ENCODE measurements at regions not wholly inside any gene's neighbourhood (a gene's known extent, or its start where the extent isn't known, plus 50 kb on each side); places are given as distances from the start of the nearest gene placed in this dataset.

DNA sequence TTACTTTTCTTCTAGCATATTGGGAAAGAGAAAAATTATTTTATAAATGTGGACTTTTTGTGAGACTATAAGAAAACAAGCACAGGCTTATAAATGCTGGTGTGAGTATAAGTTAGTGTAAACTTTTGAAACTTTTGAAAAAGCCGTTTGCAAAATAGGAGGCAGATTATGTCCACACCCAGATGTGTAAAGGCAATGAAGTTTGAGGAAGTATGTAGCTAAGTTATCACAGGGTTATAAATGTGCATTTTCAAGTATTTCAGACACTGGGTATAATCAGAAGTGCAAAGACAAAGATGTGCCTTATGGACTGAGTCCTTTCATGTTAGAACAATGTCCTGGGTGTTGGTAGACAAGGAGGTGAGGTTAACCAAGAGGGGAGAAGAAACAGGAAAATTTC lies 85.5 kb downstream of the ANXA1 start:
- no peak for DNase-seq (ENCODE audit: low read depth in 2 of 2)
- TF ChIP-seq, protein P1, sequence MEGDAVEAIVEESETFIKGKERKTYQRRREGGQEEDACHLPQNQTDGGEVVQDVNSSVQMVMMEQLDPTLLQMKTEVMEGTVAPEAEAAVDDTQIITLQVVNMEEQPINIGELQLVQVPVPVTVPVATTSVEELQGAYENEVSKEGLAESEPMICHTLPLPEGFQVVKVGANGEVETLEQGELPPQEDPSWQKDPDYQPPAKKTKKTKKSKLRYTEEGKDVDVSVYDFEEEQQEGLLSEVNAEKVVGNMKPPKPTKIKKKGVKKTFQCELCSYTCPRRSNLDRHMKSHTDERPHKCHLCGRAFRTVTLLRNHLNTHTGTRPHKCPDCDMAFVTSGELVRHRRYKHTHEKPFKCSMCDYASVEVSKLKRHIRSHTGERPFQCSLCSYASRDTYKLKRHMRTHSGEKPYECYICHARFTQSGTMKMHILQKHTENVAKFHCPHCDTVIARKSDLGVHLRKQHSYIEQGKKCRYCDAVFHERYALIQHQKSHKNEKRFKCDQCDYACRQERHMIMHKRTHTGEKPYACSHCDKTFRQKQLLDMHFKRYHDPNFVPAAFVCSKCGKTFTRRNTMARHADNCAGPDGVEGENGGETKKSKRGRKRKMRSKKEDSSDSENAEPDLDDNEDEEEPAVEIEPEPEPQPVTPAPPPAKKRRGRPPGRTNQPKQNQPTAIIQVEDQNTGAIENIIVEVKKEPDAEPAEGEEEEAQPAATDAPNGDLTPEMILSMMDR (IDR thresholded peaks at IDR 0.05; ENCODE audit: low read depth, low read length): no peak

DNA sequence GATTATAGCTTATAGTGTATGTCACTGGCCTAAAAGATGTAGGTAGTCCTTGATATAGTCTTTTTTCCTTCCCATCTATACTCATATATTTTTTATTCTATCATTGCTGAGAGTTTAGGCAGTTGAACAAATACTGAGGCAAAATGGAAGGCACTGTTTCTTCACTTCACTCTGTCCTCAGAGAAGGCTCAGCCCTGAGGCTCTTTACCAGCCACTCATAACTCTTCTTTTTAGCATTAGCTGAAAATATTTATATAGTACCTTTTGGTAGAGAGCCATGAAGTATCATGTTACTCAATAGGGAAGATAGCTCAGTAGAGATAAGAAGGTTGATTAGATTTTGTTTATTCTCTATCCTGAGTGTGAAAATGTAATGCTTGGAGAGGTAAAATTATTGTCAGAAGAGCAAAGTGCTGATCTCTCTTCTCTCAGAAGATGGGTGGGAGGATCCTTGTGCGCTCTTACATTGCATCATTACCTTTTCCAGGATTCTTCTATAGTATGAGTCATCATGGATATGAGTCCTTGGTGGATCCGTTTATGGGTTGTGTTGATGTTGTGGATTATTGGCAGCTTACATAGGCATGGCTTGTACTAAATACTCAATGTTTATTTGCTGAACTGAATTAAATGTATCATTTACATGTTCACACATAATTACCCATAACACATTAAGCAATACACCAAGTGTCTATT lies 88.1 kb downstream of the ANXA1 start:
- DNase-seq (ENCODE audit: low read depth in 2 of 2): no peak
- TF ChIP-seq, protein P1 (IDR thresholded peaks at IDR 0.05; ENCODE audit: low read depth, low read length): no peak

More for the DNA sequence above, 85.5 kb downstream of the ANXA1 start:
- no peak overlapping the region for H3K4me3 ChIP-seq (replicated peaks in 1 of 2; ENCODE audit: low read depth in 2 of 2, low read length in 2 of 2)

DNA sequence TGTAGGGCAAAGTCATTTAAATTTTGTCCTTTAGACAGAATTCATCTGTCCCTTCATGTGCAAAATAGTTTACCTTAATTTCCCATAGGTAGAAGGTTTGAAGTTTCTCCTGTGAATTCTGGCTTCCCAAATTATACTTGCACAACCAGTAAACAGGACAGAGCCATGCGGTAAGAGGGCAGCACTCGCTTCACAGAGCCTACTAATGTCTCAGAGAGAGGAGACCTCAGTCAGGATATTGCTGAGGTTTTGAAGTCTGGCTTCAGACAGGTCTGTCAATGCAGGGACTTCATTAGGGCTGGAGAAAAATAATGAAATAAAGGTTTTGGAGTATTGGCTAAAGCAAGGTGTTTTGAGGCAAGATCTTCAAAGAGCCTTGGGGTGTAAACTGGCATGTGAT lies 91.4 kb downstream of the ANXA1 start:
- no peak overlapping the region for H3K4me3 ChIP-seq (replicated peaks in 1 of 2; ENCODE audit: low read depth in 2 of 2, low read length in 2 of 2)
- DNase-seq (ENCODE audit: low read depth in 2 of 2): no peak
- TF ChIP-seq, protein P1 (IDR thresholded peaks at IDR 0.05; ENCODE audit: low read depth, low read length): no peak

More for the DNA sequence above, 88.1 kb downstream of the ANXA1 start:
- H3K4me3 ChIP-seq (replicated peaks in 1 of 2; ENCODE audit: low read depth in 2 of 2, low read length in 2 of 2): no peak overlapping the region

DNA sequence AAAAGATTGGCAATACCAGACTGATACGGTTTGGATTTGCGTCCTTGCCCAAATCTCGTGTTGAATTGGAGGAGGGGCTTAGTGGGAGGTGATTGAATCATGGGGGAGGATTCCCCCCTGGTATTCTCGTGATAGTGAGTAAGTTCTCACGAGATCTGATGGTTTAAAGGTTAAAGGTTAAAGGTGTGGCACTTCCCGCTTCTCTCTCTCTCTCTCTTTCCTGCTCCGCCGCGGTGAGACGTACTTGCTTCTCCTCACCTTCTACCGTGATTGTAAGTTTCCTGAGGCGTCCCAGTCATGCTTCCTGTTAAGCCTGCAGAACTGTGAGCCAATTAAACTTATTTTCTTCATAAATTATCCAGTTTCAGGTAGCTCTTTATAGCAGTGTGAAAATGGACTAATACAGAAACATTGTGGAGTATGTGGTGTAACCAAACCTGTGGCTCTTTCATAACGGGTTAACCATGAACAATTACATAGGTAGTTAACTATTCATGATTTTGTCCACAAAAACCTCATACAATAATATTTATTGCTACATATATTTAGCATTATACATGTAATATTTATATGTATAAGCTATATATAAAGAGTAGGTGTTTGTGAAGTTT lies 107.5 kb downstream of the ANXA1 start:
- no peak overlapping the region for H3K4me3 ChIP-seq (replicated peaks in 1 of 2; ENCODE audit: low read depth in 2 of 2, low read length in 2 of 2)
- TF ChIP-seq, protein P1 (IDR thresholded peaks at IDR 0.05; ENCODE audit: low read depth, low read length): no peak
- DNase-seq (ENCODE audit: low read depth in 2 of 2): no peak

DNA sequence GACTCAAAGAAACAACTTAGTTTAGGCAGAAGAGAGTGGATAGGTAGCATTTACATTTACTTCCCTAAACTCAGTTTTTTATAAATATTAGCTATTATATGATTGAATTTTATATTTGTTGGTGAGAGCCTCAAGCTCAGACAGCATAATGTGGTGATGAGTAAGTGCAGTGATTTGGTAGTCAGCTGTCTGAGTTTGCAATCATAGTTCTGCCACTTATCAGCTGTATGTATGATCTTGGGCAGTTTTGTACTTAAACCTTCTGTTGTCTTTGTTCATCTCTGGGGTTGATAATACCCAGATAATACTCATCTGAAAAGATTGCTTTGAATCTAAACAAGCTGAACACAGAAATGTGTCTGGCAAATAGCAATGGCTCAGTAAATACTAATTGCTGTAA lies 108.8 kb downstream of the ANXA1 start:
- TF ChIP-seq, protein P1 (IDR thresholded peaks at IDR 0.05; ENCODE audit: low read depth, low read length): no peak
- H3K4me3 ChIP-seq (replicated peaks in 1 of 2; ENCODE audit: low read depth in 2 of 2, low read length in 2 of 2): no peak overlapping the region
- no peak for DNase-seq (ENCODE audit: low read depth in 2 of 2)

DNA sequence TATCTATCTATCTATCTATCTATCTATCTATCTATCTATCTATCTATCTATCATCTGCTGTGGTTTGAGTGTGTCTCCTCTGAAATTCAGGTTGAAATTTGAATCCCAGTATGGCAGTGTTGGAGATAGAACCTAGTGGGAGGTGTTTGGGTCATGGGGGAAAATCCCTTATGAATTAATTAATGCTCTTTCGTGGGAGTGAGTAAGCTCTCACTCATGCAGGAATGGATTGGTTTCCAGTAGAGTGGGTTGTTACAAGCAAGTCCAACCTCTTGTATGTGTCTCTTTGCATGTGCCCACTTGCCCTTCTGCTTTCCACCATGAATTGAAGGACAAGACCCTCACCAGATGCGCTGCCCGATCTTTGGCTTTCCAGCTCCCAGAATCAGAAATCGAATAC lies 113.0 kb downstream of the ANXA1 start:
- TF ChIP-seq, protein P1 (IDR thresholded peaks at IDR 0.05; ENCODE audit: low read depth, low read length): no peak
- no peak overlapping the region for H3K4me3 ChIP-seq (replicated peaks in 1 of 2; ENCODE audit: low read depth in 2 of 2, low read length in 2 of 2)
- no peak for DNase-seq (ENCODE audit: low read depth in 2 of 2)
